Endodermal cell (in vitro differentiated cells): ENCODE measurements at regions not wholly inside any gene's neighbourhood (a gene's known extent, or its start where the extent isn't known, plus 50 kb on each side); places are given as distances from the start of the nearest gene placed in this dataset.

Experiments used
- DNase-seq: peaks from one replicate; pipeline ENCODE4 v3.0.0-alpha.2; 2017
- H3K27ac ChIP-seq: 2 replicates; pipeline ENCODE4 v1.5.1; 2013; ENCODE audit warnings: mild to moderate bottlenecking, low read depth, low read length, moderate library complexity
- H3K27me3 ChIP-seq: 2 replicates; pipeline ENCODE4 v1.6.1; 2013; ENCODE audit warnings: mild to moderate bottlenecking, low read length, moderate library complexity; ENCODE audit not compliant: insufficient read depth, control insufficient read depth, poor library complexity, severe bottlenecking
- H3K36me3 ChIP-seq: 2 replicates; pipeline ENCODE4 v1.7.0; 2013; ENCODE audit warnings: mild to moderate bottlenecking, low read length, moderate library complexity; ENCODE audit not compliant: control insufficient read depth, insufficient read depth
- H3K4me1 ChIP-seq: one replicate; pipeline ENCODE4 v1.7.0; 2013; ENCODE audit warnings: low read length; ENCODE audit not compliant: control insufficient read depth, insufficient read depth
- H3K4me3 ChIP-seq: 2 replicates; pipeline ENCODE4 v1.5.1; 2013; ENCODE audit warnings: mild to moderate bottlenecking, low read length, moderate library complexity
- H3K9ac ChIP-seq: 2 replicates; pipeline ENCODE4 v1.6.1; 2013; ENCODE audit warnings: mild to moderate bottlenecking, low read length, moderate library complexity; ENCODE audit not compliant: poor library complexity, severe bottlenecking; ENCODE audit errors: extremely low read depth
- H3K9me3 ChIP-seq: 2 replicates; pipeline ENCODE4 v1.6.1; 2013; ENCODE audit warnings: mild to moderate bottlenecking, low read length, moderate library complexity; ENCODE audit not compliant: control insufficient read depth
- H3K27ac Mint-ChIP-seq: 2 replicates; pipeline ENCODE4 v1.8.0; 2020; ENCODE audit warnings: mixed read lengths
- H3K27me3 Mint-ChIP-seq: 2 replicates; pipeline ENCODE4 v1.8.0; 2021; ENCODE audit warnings: mild to moderate bottlenecking, mixed read lengths; ENCODE audit not compliant: insufficient read depth
- H3K36me3 Mint-ChIP-seq: 2 replicates; pipeline ENCODE4 v1.8.0; 2020; ENCODE audit warnings: low read depth, mixed read lengths
- H3K4me1 Mint-ChIP-seq: 2 replicates; pipeline ENCODE4 v1.8.0; 2020; ENCODE audit warnings: mixed read lengths
- H3K4me3 Mint-ChIP-seq: 2 replicates; pipeline ENCODE4 v1.8.0; 2020; ENCODE audit warnings: mild to moderate bottlenecking, moderate library complexity, mixed read lengths
- H3K9me3 Mint-ChIP-seq: 2 replicates; pipeline ENCODE4 v1.8.0; 2020; ENCODE audit warnings: mild to moderate bottlenecking, mixed read lengths
- CTCF ChIP-seq: fragments of 200-600 bp; sonication (generic); conservative IDR thresholded peaks from 2 replicates; pipeline ENCODE4 v1.5.0; 2021; ENCODE audit warnings: antibody characterized with exemption, mild to moderate bottlenecking
- WGBS, 2 experiments: methylation state at CpG; one replicate each; pipeline versions ENCODE4 v1.1.5 to v1.1.7; 2013; ENCODE audit warnings: missing lambda C conversion rate in 2 of 2, mixed read lengths in 1 of 2; ENCODE audit not compliant: insufficient coverage in 1 of 2, insufficient read length in 1 of 2; 5-methylcytosine and 5-hydroxymethylcytosine counted together

GRCh38 chr6:165973473-165973872, 194.2 kb downstream of the TBXT start:
- Mint-ChIP-seq H3K27me3 (peaks cover 14% of the 10 kb centered on the region), H3K9me3 (no peaks in the 10 kb centered on the region), H3K4me3 (no peak overlapping the region), H3K4me1 (peaks cover 17% of the 10 kb centered on the region), H3K27ac (no peak overlapping the region), H3K36me3 (no peaks in the 10 kb centered on the region)
- peaks cover 6% of the 10 kb centered on the region for H3K4me1 ChIP-seq
- no peak overlapping the region for H3K27ac ChIP-seq
- WGBS, 2 experiments: 88 to 93% methylated on average over 7 of the region's 7 CpGs
- TF ChIP-seq CTCF: no peak
- H3K36me3 ChIP-seq: no peaks in the 10 kb centered on the region
- no peak overlapping the region for H3K4me3 ChIP-seq
- H3K27me3 ChIP-seq: no peaks in the 10 kb centered on the region
- no peak overlapping the region for H3K9ac ChIP-seq
- no peak for DNase-seq
- no peaks in the 10 kb centered on the region for H3K9me3 ChIP-seq

GRCh38 chr6:165972139-165972802, 195.4 kb downstream of the TBXT start:
- 83% methylated on average over 6 to 12 of the region's 12 CpGs for WGBS, 2 experiments
- Histone ChIP-seq H3K27me3 (no peaks in the 10 kb centered on the region), H3K4me3 (no peak overlapping the region), H3K9me3 (no peaks in the 10 kb centered on the region), H3K27ac (no peak overlapping the region), H3K9ac (no peak overlapping the region), H3K36me3 (no peaks in the 10 kb centered on the region), H3K4me1 (peaks cover 6% of the 10 kb centered on the region)
- H3K4me3 Mint-ChIP-seq: no peak overlapping the region
- H3K36me3 Mint-ChIP-seq: no peaks in the 10 kb centered on the region
- H3K4me1 Mint-ChIP-seq: peaks cover 17% of the 10 kb centered on the region
- no peaks in the 10 kb centered on the region for H3K9me3 Mint-ChIP-seq
- no peak for DNase-seq
- H3K27me3 Mint-ChIP-seq: peaks cover 16% of the 10 kb centered on the region
- TF ChIP-seq CTCF: no peak
- no peak overlapping the region for H3K27ac Mint-ChIP-seq

- Histone ChIP-seq H3K4me3 (no peak overlapping the region), H3K36me3 (no peaks in the 10 kb centered on the region), H3K9ac (no peak overlapping the region), H3K9me3 (no peaks in the 10 kb centered on the region), H3K4me1 (peaks cover 1% of the 10 kb centered on the region), H3K27me3 (no peaks in the 10 kb centered on the region), H3K27ac (no peak overlapping the region)
- H3K27ac Mint-ChIP-seq: no peak overlapping the region
- no peak overlapping the region for H3K4me3 Mint-ChIP-seq
- TF ChIP-seq CTCF: no peak
- WGBS, 2 experiments: 93% methylated on average over 4 of the region's 4 CpGs
- H3K4me1 Mint-ChIP-seq: peaks cover 6% of the 10 kb centered on the region
- H3K36me3 Mint-ChIP-seq: no peaks in the 10 kb centered on the region
- no peaks in the 10 kb centered on the region for H3K9me3 Mint-ChIP-seq
- H3K27me3 Mint-ChIP-seq: peaks cover 16% of the 10 kb centered on the region
- no peak for DNase-seq
These were observed 196.4 kb downstream of the TBXT start for GRCh38 chr6:165971202-165971601.
